H9 (cell line): ENCODE measurements at regions not wholly inside any gene's neighbourhood (a gene's known extent, or its start where the extent isn't known, plus 50 kb on each side); places are given as distances from the start of the nearest gene placed in this dataset.

Experiments used
- DNase-seq: peaks from one replicate; pipeline ENCODE4 v3.0.0-alpha.2; 2017
- H2AFZ ChIP-seq: one replicate; pipeline ENCODE4 v1.6.1; 2013; ENCODE audit warnings: mild to moderate bottlenecking, low read length, control low read depth, moderate library complexity
- H2AK5ac ChIP-seq: 2 replicates; pipeline ENCODE4 v1.6.1; 2013; ENCODE audit warnings: low read length, control low read depth, mixed read lengths; ENCODE audit not compliant: insufficient read length
- H2BK120ac ChIP-seq: one replicate; pipeline ENCODE4 v1.6.1; 2013; ENCODE audit warnings: low read depth, mild to moderate bottlenecking, low read length, control low read depth, inconsistent platforms; ENCODE audit not compliant: poor library complexity, severe bottlenecking
- H2BK12ac ChIP-seq: 2 replicates; pipeline ENCODE4 v1.6.1; 2013; ENCODE audit warnings: low read length, control low read depth, mixed read lengths, low read depth; ENCODE audit not compliant: insufficient read length
- H2BK15ac ChIP-seq: 2 replicates; pipeline ENCODE4 v1.6.1; 2013; ENCODE audit warnings: low read depth, low read length, control low read depth
- H2BK20ac ChIP-seq: one replicate; pipeline ENCODE4 v1.6.1; 2013; ENCODE audit warnings: low read depth, mild to moderate bottlenecking, low read length, control low read depth, inconsistent platforms; ENCODE audit not compliant: poor library complexity, severe bottlenecking
- H2BK5ac ChIP-seq: 2 replicates; pipeline ENCODE4 v1.6.1; 2013; ENCODE audit warnings: low read length, control low read depth, mixed read lengths; ENCODE audit not compliant: insufficient read length
- H3K14ac ChIP-seq: 2 replicates; pipeline ENCODE4 v1.6.1; 2013; ENCODE audit warnings: low read length, control low read depth; ENCODE audit not compliant: insufficient read depth
- H3K18ac ChIP-seq: 2 replicates; pipeline ENCODE4 v1.6.1; 2013; ENCODE audit warnings: low read depth, mild to moderate bottlenecking, mixed read lengths, low read length, control low read depth; ENCODE audit not compliant: insufficient read length
- H3K23ac ChIP-seq: 2 replicates; pipeline ENCODE4 v1.6.1; 2013; ENCODE audit warnings: low read length, control low read depth, mixed read lengths, low read depth; ENCODE audit not compliant: insufficient read length
- H3K23me2 ChIP-seq: 2 replicates; pipeline ENCODE4 v1.6.1; 2013; ENCODE audit warnings: low read depth, mild to moderate bottlenecking, mixed read lengths, low read length, control low read depth; ENCODE audit not compliant: insufficient read length, poor library complexity, severe bottlenecking
- H3K27ac ChIP-seq: 2 replicates; pipeline ENCODE4 v1.5.1; 2013; ENCODE audit warnings: low read length, control low read depth, mixed read lengths, low read depth; ENCODE audit not compliant: insufficient read length
- H3K27me3 ChIP-seq: 2 replicates; pipeline ENCODE4 v1.6.1; 2013; ENCODE audit warnings: low read length, control low read depth, inconsistent platforms; ENCODE audit not compliant: insufficient read depth
- H3K4ac ChIP-seq: 2 replicates; pipeline ENCODE4 v1.6.1; 2013; ENCODE audit warnings: low read depth, mild to moderate bottlenecking, control low read depth, inconsistent platforms, low read length, moderate library complexity
- H3K4me1 ChIP-seq: 2 replicates; pipeline ENCODE4 v1.6.1; 2013; ENCODE audit warnings: low read length, control low read depth, inconsistent platforms; ENCODE audit not compliant: insufficient read depth
- H3K4me2 ChIP-seq: 2 replicates; pipeline ENCODE4 v1.6.1; 2013; ENCODE audit warnings: low read length, control low read depth, mixed read lengths; ENCODE audit not compliant: insufficient read length, insufficient read depth
- H3K56ac ChIP-seq: 2 replicates; pipeline ENCODE4 v1.6.1; 2013; ENCODE audit warnings: low read depth, mild to moderate bottlenecking, mixed read lengths, low read length, control low read depth; ENCODE audit not compliant: insufficient read length
- H3K79me1 ChIP-seq: 2 replicates; pipeline ENCODE4 v1.6.1; 2013; ENCODE audit warnings: low read depth, mild to moderate bottlenecking, moderate library complexity, low read length, control low read depth, inconsistent platforms; ENCODE audit not compliant: insufficient read depth, poor library complexity, severe bottlenecking
- H3K79me2 ChIP-seq: 2 replicates; pipeline ENCODE4 v1.6.1; 2013; ENCODE audit warnings: low read length, control low read depth, inconsistent platforms; ENCODE audit not compliant: insufficient read depth
- H3K9ac ChIP-seq: 2 replicates; pipeline ENCODE4 v1.6.1; 2013; ENCODE audit warnings: low read length, control low read depth, mixed read lengths; ENCODE audit not compliant: insufficient read length; ENCODE audit errors: extremely low read depth
- H3K9me3 ChIP-seq: one replicate; pipeline ENCODE4 v1.6.1; 2013; ENCODE audit warnings: low read depth, low read length, inconsistent platforms; ENCODE audit not compliant: control insufficient read depth
- H3T11ph ChIP-seq: one replicate; pipeline ENCODE4 v1.6.1; 2013; ENCODE audit warnings: mild to moderate bottlenecking, low read length, control low read depth, inconsistent platforms
- H4K20me1 ChIP-seq: one replicate; pipeline ENCODE4 v1.6.1; 2013; ENCODE audit not compliant: control insufficient read depth, insufficient read length, insufficient read depth
- H4K5ac ChIP-seq: 2 replicates; pipeline ENCODE4 v1.6.1; 2013; ENCODE audit warnings: low read depth, mild to moderate bottlenecking, mixed read lengths, low read length, control low read depth; ENCODE audit not compliant: insufficient read length
- H4K8ac ChIP-seq: replicated peaks from 2 replicates; pipeline ENCODE4 v1.6.1; 2013; ENCODE audit warnings: low read length, control low read depth, mixed read lengths, low read depth; ENCODE audit not compliant: insufficient read length
- H4K91ac ChIP-seq: 2 replicates; pipeline ENCODE4 v1.6.1; 2013; ENCODE audit warnings: low read depth, mild to moderate bottlenecking, moderate library complexity, mixed read lengths, low read length, control low read depth; ENCODE audit not compliant: insufficient read length
- H3K27ac Mint-ChIP-seq, 3 experiments: 2 replicates in 2 of 3; 3 replicates in 1 of 3; pipeline ENCODE4 v1.8.0; 2020 to 2021; ENCODE audit warnings: mixed read lengths in 3 of 3, mild to moderate bottlenecking in 1 of 3, moderate library complexity in 1 of 3
- H3K27me3 Mint-ChIP-seq: 2 replicates; pipeline ENCODE4 v1.8.0; 2021; ENCODE audit warnings: low read depth, mild to moderate bottlenecking, moderate library complexity, mixed read lengths
- H3K36me3 Mint-ChIP-seq, 3 experiments: 2 replicates in 2 of 3; 3 replicates in 1 of 3; pipeline ENCODE4 v1.8.0; 2020 to 2021; ENCODE audit warnings: low read depth in 3 of 3, mixed read lengths in 3 of 3; ENCODE audit not compliant: insufficient read depth in 1 of 3
- H3K4me1 Mint-ChIP-seq, 2 experiments: 2 replicates each; pipeline ENCODE4 v1.8.0; 2020; ENCODE audit warnings: mixed read lengths in 2 of 2
- H3K4me3 Mint-ChIP-seq, 2 experiments: 2 replicates in 1 of 2; 3 replicates in 1 of 2; pipeline ENCODE4 v1.8.0; 2020 to 2021; ENCODE audit warnings: mild to moderate bottlenecking in 2 of 2, mixed read lengths in 2 of 2, moderate library complexity in 1 of 2
- H3K9me3 Mint-ChIP-seq, 2 experiments: 2 replicates in 1 of 2; 3 replicates in 1 of 2; pipeline ENCODE4 v1.8.0; 2020; ENCODE audit warnings: mild to moderate bottlenecking in 2 of 2, mixed read lengths in 2 of 2, moderate library complexity in 1 of 2
- CTCF ChIP-seq: fragments of 200-600 bp; sonication (generic); conservative IDR thresholded peaks from 3 replicates; pipeline ENCODE4 v1.8.0; 2021; ENCODE audit warnings: antibody characterized with exemption, mild to moderate bottlenecking
- WGBS: extraction: QIAGEN DNeasy Blood & Tissue Kit; methylation state at CpG from one replicate; pipeline ENCODE4 v1.1.7; 2013; ENCODE audit warnings: missing lambda C conversion rate, low lambda C conversion rate, mixed read lengths; ENCODE audit not compliant: insufficient read length; ENCODE audit errors: extremely low coverage; 5-methylcytosine and 5-hydroxymethylcytosine counted together

- no peak overlapping the region for H4K5ac ChIP-seq
- Mint-ChIP-seq H3K27ac (no peak overlapping the region), H3K36me3 (no peaks in the 10 kb centered on the region; a peak in 1 of 7 replicates), H3K27me3 (no peaks in the 10 kb centered on the region), H3K4me3 (no peak overlapping the region), H3K9me3 (no peaks in the 10 kb centered on the region), H3K4me1 (peaks cover 0 to 12% of the 10 kb centered on the region in 2 experiments; a peak in 3 of 4 replicates)
- peaks cover 2% of the 10 kb centered on the region; the same call in 1 of the 2 replicates for H3K4me1 ChIP-seq
- no peak overlapping the region for H3K9ac ChIP-seq
- H2BK5ac ChIP-seq = no peak overlapping the region
- no CpG with 5 or more reads among the region's 2 CpGs for WGBS
- H3K9me3 ChIP-seq = no peaks in the 10 kb centered on the region
- H4K20me1 ChIP-seq = no peaks in the 10 kb centered on the region
- no peak overlapping the region for H2BK15ac ChIP-seq
- H3K79me1 ChIP-seq = no peaks in the 10 kb centered on the region
- H4K8ac ChIP-seq = no peak overlapping the region
- no peaks in the 10 kb centered on the region for H3K27me3 ChIP-seq
- no peak overlapping the region for H2AK5ac ChIP-seq
- no peaks in the 10 kb centered on the region for H3K79me2 ChIP-seq
- H2AFZ ChIP-seq = no peak overlapping the region
- no peak overlapping the region for H4K91ac ChIP-seq
- no peak overlapping the region for H2BK120ac ChIP-seq
- no peak overlapping the region for H3K18ac ChIP-seq
- H3K14ac ChIP-seq = no peak overlapping the region
- TF ChIP-seq CTCF = no peak
- no peak overlapping the region for H3T11ph ChIP-seq
- H2BK20ac ChIP-seq = no peak overlapping the region
- no peak overlapping the region for H3K27ac ChIP-seq
- no peak overlapping the region for H3K23ac ChIP-seq
- no peak overlapping the region for H3K4me2 ChIP-seq
- no peak overlapping the region for H3K56ac ChIP-seq
- H3K4ac ChIP-seq = no peak overlapping the region
- H3K23me2 ChIP-seq = no peaks in the 10 kb centered on the region
- no peak overlapping the region for H2BK12ac ChIP-seq
- no peak for DNase-seq
Observed at GRCh38 chr5:74322191-74322590, 318.3 kb downstream of the ENC1 start.
